ENCODE measurements at regions not wholly inside any gene's neighbourhood (a gene's known extent, or its start where the extent isn't known, plus 50 kb on each side); places are given as distances from the start of the nearest gene placed in this dataset.

- WGBS, 3 donors: 47 to 64% (median 58%) methylated on average over 7 of the region's 7 CpGs
Measured at GRCh38 chr4:180052629-180053028, 2190.6 kb upstream of the TENM3 start.

DNA sequence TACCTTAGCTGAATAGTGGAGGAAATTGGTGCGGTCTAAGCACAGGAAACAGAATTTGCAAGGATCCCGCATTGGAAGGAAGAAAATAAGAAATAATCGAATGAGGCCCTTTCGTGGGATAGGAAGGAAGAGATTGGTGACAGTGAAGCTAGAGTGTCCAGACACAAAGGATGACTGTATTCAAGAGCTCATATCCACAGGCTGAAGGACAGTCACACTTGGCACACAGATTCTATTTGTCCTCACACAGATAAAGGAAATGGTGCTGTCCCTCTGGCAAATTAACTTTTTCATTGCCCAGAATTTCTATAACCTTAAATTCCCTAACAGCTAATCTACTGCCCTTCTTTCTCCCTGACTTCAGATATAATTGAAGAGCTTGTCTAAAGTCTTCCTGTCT is 2188.9 kb upstream of the TENM3 start:
- 66 to 83% (median 69%) methylated on average over 4 of the region's 4 CpGs for WGBS, 3 donors
- no peak overlapping the region for H3K27ac ChIP-seq (ENCODE audit: low read depth, low read length)

More at GRCh38 chr4:180052629-180053028, 2190.6 kb upstream of the TENM3 start:
- no peak overlapping the region for H3K27ac ChIP-seq (ENCODE audit: low read depth, low read length)

DNA sequence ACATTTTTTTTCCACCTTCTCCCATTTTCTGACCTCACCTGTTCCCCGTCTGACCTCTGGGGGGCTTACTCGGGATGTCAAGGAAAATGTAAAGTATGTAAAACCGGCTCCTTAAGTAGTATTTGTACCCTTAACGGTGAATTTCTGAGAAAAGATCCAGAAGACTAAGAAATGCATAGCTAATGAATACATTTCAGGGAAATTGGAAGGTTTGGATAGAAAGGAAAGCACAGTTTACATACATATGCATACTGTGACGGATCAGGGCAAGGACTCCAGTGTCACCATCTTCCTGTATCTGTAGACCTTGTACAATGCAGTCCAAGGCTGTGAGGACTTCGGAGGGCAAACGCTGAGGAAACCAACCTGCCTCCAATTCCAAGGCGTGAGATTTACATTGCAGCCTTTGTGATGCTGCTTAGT is 2185.9 kb upstream of the TENM3 start:
- H3K27ac ChIP-seq (ENCODE audit: low read depth, low read length): no peak overlapping the region
- 4 to 5% (median 4%) methylated on average over 8 of the region's 8 CpGs for WGBS, 3 donors

GRCh38 chr4:180057891-180058671 is 2185.1 kb upstream of the TENM3 start:
- no peak overlapping the region for H3K27ac ChIP-seq (ENCODE audit: low read depth, low read length)
- WGBS, 3 donors: 1% methylated on average over 58 to 77 of the region's 77 CpGs

DNA sequence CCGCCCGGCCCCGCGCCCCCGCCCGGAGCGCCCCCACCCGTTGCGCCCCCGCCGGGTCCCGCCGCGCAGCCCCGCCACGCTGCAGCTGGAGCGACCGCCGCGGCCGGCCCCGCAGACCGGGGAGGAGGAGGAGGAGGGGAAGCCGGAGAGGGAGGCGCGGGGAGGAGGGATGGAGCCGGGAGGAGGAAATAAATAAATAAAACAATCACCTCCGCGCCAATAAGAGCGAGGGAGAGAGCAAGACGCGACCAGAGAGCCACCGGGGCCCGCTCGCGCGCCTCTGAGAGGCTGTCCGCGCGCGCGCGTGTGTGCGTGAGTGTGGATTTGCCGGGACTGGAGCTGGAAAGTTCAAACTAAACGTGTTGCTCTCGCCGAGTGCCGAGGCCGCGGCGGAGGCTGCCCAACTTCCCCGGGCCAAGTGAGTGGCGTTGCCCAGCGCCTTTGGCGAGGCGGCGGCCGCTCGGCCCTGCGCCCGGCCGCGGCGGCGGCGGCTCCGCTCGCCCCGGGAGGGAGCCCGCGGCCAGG is 2184.4 kb upstream of the TENM3 start:
- WGBS, 3 donors: 0 to 2% (median 0%) methylated on average over 60 to 68 of the region's 72 CpGs
- H3K27ac ChIP-seq (ENCODE audit: low read depth, low read length): no peak overlapping the region

DNA sequence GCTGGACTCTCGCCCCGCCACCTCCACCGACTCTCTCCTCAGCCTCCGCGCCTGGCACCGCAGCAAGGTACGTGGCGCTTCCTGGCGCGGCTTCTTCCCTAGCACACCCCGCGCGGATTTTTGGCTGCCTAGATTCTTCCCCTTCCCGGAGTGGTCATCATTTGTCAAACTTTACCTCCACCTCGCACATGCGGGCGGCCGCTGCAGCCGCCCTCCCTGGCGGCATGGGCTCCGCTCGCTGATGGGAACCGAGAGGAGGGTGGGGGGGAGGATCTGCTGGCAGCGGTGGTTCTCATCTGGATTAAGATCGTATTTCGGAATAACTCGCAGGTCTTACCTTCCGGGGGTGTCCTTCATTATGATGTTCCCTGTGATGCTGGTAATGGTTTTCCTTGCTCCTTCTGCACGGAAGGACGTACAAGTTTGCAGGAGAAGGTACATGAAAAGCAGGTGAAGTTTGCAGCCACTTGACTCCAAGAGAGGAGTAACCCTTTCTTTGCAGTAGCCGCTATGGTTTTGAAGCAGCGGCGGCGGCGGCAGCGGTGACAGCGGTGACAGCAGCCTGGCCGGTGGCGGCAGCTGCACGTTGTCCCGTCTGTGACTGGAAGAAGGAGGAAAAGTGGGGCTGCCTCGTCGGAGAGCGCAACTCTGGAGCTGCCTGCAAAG is 2183.9 kb upstream of the TENM3 start:
- 1% methylated on average over 39 to 44 of the region's 44 CpGs for WGBS, 3 donors

DNA sequence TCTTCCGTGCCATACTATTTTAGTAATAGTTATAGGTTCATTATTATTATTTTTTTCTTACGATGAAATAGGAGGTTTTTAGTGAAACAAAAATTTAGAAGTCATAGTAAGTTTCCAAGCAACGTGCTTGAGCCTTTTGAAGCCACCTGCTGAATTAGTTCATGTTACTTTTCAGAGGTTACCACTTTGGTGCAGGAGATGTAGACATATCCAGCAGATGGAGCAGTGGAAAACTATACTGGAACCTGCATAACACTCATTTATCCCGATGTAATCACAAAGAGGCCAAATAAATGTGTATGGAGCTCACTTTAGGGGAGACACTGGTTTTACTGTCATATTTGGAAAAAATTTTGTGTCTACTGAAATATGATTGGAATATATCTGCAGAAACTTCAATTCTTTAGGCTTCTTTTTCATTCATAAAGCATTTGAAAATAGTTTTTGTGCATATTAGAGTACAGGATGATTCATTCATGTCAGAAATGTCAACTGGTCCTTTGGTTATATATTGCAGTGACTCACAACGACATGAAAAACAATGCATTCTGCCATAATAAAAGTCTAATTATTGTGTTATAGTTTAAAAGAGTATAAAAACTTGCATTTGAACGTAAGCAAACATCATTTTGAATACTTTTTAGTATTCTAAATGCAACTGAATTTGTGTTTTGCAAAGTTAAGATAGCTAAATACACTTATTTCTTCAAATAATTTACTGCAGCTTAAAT is 2182.9 kb upstream of the TENM3 start:
- WGBS, 3 donors: 17 to 21% (median 20%) methylated on average over 6 of the region's 6 CpGs

More for the DNA sequence above, 2183.9 kb upstream of the TENM3 start:
- H3K27ac ChIP-seq (ENCODE audit: low read depth, low read length): no peak overlapping the region

DNA sequence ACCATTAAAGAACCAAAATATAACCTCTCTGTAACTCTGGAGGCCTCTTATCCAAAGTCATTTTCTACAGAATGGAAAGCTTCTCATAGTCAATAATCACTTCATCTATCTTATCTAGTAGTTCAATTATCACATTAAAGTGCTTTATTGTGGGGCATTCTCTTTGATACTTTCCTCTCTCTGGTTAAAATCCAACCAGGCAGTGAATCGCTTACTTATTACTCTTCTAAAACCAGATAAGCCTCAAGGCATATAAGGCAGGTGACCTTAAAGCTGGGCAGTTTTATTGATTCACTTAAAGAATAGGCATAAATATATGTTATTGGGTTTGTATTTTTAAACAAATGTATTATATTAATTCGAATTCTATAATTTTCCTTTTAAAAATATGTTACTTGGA is 2162.1 kb upstream of the TENM3 start:
- WGBS, 3 donors: 14 to 78% (median 74%) methylated on average over 2 of the region's 2 CpGs
- H3K27ac ChIP-seq (ENCODE audit: low read depth, low read length): no peak overlapping the region

More for the DNA sequence above, 2182.9 kb upstream of the TENM3 start:
- no peak overlapping the region for H3K27ac ChIP-seq (ENCODE audit: low read depth, low read length)

GRCh38 chr4:180084561-180084960 is 2158.6 kb upstream of the TENM3 start:
- 51 to 56% (median 51%) methylated on average over 4 of the region's 4 CpGs for WGBS, 3 donors
- no peak overlapping the region for H3K27ac ChIP-seq (ENCODE audit: low read depth, low read length)

- H3K27ac ChIP-seq (ENCODE audit: low read depth, low read length): no peak overlapping the region
- WGBS, 3 donors: 23 to 46% (median 27%) methylated on average over 2 of the region's 2 CpGs
Measured at GRCh38 chr4:180086480-180087190, 2156.6 kb upstream of the TENM3 start.

- no peak overlapping the region for H3K27ac ChIP-seq (ENCODE audit: low read depth, low read length)
Measured at GRCh38 chr4:180098586-180098985, 2144.6 kb upstream of the TENM3 start.

DNA sequence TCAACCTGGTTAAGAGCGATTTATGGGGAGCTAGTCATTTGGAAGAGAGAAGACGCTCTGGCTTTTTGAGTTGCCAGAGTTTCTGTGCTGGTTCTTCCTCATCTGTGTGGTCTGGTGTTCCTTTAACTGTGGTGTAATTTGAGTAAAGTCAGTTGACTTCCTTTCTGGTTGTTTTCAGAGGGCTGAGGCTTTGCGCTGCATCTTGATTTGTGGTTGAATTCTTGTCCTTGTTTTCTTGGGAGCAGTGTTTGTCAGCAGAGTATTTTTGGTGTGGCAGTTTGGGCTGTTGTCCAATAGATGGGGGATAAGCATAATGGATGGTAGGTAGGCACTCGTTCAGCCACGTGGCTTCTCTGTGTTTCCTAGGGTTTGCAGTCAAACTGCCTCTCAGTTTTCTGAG is 2143.2 kb upstream of the TENM3 start:
- WGBS, 3 donors: 47 to 65% (median 58%) methylated on average over 5 of the region's 5 CpGs
- H3K27ac ChIP-seq (ENCODE audit: low read depth, low read length): no peak overlapping the region

DNA sequence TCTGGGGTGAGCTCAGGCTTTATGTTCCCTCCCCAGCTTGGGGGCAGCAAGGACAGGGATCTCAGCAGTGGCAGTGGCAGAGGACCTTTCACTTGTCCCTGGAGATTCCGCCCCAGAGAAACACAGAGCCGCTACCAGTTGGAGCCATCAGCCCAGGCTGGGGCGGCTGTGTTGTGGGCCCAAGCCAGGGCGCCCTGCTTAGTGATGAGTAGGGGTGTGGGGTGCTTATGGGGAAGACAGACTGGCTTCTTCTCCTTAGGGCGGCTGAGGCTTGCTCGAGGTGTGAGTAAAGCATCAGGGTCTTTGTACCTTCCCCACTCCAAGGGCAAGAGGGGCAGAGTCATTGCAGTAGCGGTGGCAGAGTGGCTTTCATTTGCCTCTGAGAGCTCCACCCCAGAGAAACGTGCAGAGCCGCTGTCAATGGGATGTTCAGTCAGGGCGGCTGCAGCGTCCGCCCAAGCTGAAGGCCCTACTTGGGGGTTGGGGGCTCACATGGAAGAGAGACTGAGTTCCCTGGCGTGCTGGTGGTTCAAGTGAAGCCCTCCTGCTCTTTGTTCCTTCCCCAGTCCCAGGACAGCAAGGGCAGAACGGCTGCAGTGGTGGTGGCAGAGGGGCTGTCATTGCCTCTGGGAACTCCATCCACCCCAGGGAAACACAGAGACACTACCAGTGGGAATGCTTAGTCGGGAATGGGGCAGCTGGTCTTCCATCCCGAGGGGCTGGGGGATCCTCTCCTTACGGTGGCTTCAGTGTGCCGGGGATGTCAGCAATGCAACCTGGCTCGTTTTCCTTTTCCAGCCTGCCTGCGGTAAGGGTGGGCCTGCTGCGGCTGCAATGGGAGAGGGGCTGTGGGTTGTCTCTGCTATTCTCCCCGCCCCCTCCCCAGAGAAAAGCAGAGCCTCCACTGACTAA is 2142.5 kb upstream of the TENM3 start:
- 90 to 93% (median 92%) methylated on average over 22 of the region's 22 CpGs for WGBS, 3 donors
- H3K27ac ChIP-seq (ENCODE audit: low read depth, low read length): no peak overlapping the region

GRCh38 chr4:180101348-180102083 is 2141.7 kb upstream of the TENM3 start:
- WGBS, 3 donors: 83 to 92% (median 85%) methylated on average over 28 of the region's 28 CpGs
- H3K27ac ChIP-seq (ENCODE audit: low read depth, low read length): no peak overlapping the region

DNA sequence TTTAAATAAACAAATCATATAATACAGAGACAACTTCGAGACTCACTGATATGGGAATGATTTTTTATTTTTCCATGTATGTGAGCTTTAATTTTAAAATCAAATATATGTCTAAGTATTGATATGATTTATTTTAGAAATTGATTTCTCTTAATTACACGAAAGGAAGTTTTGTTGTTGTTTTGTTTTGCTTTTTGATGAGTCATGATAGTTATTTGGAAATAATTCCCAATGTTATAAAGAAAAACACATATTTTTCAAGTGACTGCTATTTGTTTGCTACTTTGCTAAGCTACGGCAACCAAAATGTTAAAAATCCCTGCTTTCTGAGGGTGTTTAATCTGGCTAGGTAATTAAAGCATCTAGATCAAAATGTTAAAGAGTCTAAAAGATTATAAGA is 2139.4 kb upstream of the TENM3 start:
- WGBS, 3 donors: 80 to 86% (median 81%) methylated on average over 3 of the region's 3 CpGs

DNA sequence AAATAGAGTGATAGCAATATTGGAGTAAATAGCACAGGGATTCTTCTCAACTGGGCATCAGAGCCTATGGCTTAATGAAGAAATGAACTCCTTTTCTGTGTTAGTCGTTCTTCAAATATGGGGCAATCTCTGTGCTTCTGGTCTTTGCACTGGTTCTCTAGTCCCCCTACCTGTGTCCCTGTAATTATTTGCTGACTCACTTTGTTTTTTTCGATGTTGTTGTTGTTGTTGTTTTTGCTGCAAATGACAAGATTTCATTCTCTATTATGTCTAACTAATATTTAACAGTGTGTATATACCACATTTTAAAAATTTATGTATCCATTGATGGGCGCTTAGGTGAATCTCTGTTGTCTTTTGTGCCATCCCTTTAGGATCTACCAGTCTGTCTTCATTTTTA is 2137.8 kb upstream of the TENM3 start:
- 81 to 88% (median 85%) methylated on average over 3 of the region's 3 CpGs for WGBS, 3 donors
- no peak overlapping the region for H3K27ac ChIP-seq (ENCODE audit: low read depth, low read length)

More for the DNA sequence above, 2139.4 kb upstream of the TENM3 start:
- no peak overlapping the region for H3K27ac ChIP-seq (ENCODE audit: low read depth, low read length)

GRCh38 chr4:180106122-180106521 is 2137.1 kb upstream of the TENM3 start:
- WGBS, 3 donors: 69 to 88% (median 70%) methylated on average over 2 of the region's 2 CpGs
- H3K27ac ChIP-seq (ENCODE audit: low read depth, low read length): no peak overlapping the region
